Activated CD4-positive, alpha-beta memory T cell treated with anti-CD3 and anti-CD28 coated beads for 36 hours (primary cell): ENCODE measurements at regions not wholly inside any gene's neighbourhood (a gene's known extent, or its start where the extent isn't known, plus 50 kb on each side); places are given as distances from the start of the nearest gene placed in this dataset.

ENCODE experiments used
- CTCF ChIA-PET: fragments of 350-600 bp; sonication (Branson Sonifier 250); formaldehyde crosslinking; loops from one replicate; lab custom pipeline; 2021; ENCODE audit warnings: antibody characterized with exemption, inconsistent platforms; lab: Charles Lee
- POLR2A ChIA-PET: fragments of 350-600 bp; sonication (Branson Sonifier 250); formaldehyde crosslinking; loops from one replicate; lab custom pipeline; 2021; ENCODE audit warnings: antibody characterized with exemption; lab: Charles Lee
- DNase-seq: peaks from one replicate; pipeline ENCODE4 v3.0.0-alpha.2; 2020
- H3K27ac Mint-ChIP-seq: one replicate; pipeline ENCODE4 v1.8.0; 2021; ENCODE audit warnings: mixed read lengths
- H3K27me3 Mint-ChIP-seq: one replicate; pipeline ENCODE4 v1.8.0; 2021; ENCODE audit warnings: mixed read lengths
- H3K36me3 Mint-ChIP-seq: one replicate; pipeline ENCODE4 v1.8.0; 2021; ENCODE audit warnings: mixed read lengths
- H3K4me1 Mint-ChIP-seq: one replicate; pipeline ENCODE4 v1.8.0; 2021; ENCODE audit warnings: low read depth, mixed read lengths
- H3K4me3 Mint-ChIP-seq: one replicate; pipeline ENCODE4 v1.8.0; 2021; ENCODE audit warnings: mild to moderate bottlenecking, mixed read lengths
- H3K9me3 Mint-ChIP-seq: one replicate; pipeline ENCODE4 v1.8.0; 2021; ENCODE audit warnings: mixed read lengths
- intact Hi-C: fragments of 100-400 bp; cut with micrococcal nuclease; formaldehyde crosslinking; loops from one replicate; pipeline ENCODE4 v1.15.1; 2023

GRCh38 chr2:118529908-118530599 lies 317.4 kb downstream of the EN1 start:
- POLR2A ChIA-PET: no interaction called here
- H3K27me3 Mint-ChIP-seq: peaks cover 7% of the 10 kb centered on the region
- no peak overlapping the region for H3K4me3 Mint-ChIP-seq
- no peak for DNase-seq
- H3K9me3 Mint-ChIP-seq: no peaks in the 10 kb centered on the region
- CTCF ChIA-PET: no interaction called here
- H3K27ac Mint-ChIP-seq: no peak overlapping the region
- no peaks in the 10 kb centered on the region for H3K36me3 Mint-ChIP-seq
- intact Hi-C loops: no loop called here
- no peaks in the 10 kb centered on the region for H3K4me1 Mint-ChIP-seq

GRCh38 chr2:118527571-118527970 lies 319.9 kb downstream of the EN1 start:
- CTCF ChIA-PET: no interaction called here
- POLR2A ChIA-PET: no interaction called here
- H3K27me3 Mint-ChIP-seq: peaks cover 7% of the 10 kb centered on the region
- no peak for DNase-seq
- H3K4me3 Mint-ChIP-seq: no peak overlapping the region
- intact Hi-C loops: no loop called here
- no peaks in the 10 kb centered on the region for H3K9me3 Mint-ChIP-seq
- H3K27ac Mint-ChIP-seq: no peak overlapping the region
- H3K4me1 Mint-ChIP-seq: no peaks in the 10 kb centered on the region
- no peaks in the 10 kb centered on the region for H3K36me3 Mint-ChIP-seq

- POLR2A ChIA-PET: no interaction called here
- CTCF ChIA-PET: no interaction called here
Measured at GRCh38 chr2:118525346-118525745, 322.1 kb downstream of the EN1 start.

GRCh38 chr2:118524911-118525310 lies 322.5 kb downstream of the EN1 start:
- H3K4me1 Mint-ChIP-seq: no peaks in the 10 kb centered on the region
- H3K4me3 Mint-ChIP-seq: no peak overlapping the region
- intact Hi-C loops: no loop called here
- DNase-seq: no peak
- no peak overlapping the region for H3K27ac Mint-ChIP-seq
- CTCF ChIA-PET: no interaction called here
- H3K36me3 Mint-ChIP-seq: no peaks in the 10 kb centered on the region
- POLR2A ChIA-PET: no interaction called here
- H3K9me3 Mint-ChIP-seq: peaks cover 11% of the 10 kb centered on the region
- peaks cover 6% of the 10 kb centered on the region for H3K27me3 Mint-ChIP-seq

More at GRCh38 chr2:118525346-118525745, 322.1 kb downstream of the EN1 start:
- no peaks in the 10 kb centered on the region for H3K4me1 Mint-ChIP-seq
- intact Hi-C loops: no loop called here
- H3K4me3 Mint-ChIP-seq: no peak overlapping the region
- peaks cover 11% of the 10 kb centered on the region for H3K9me3 Mint-ChIP-seq
- H3K27me3 Mint-ChIP-seq: peaks cover 7% of the 10 kb centered on the region
- no peaks in the 10 kb centered on the region for H3K36me3 Mint-ChIP-seq
- DNase-seq: no peak
- no peak overlapping the region for H3K27ac Mint-ChIP-seq

- peaks cover 4% of the 10 kb centered on the region for H3K27me3 Mint-ChIP-seq
- ChIA-PET POLR2A (no interaction called here), CTCF (no interaction called here)
- no peaks in the 10 kb centered on the region for H3K4me1 Mint-ChIP-seq
- no peaks in the 10 kb centered on the region for H3K36me3 Mint-ChIP-seq
- peaks cover 12% of the 10 kb centered on the region for H3K9me3 Mint-ChIP-seq
- intact Hi-C loops: no loop called here
- no peak overlapping the region for H3K27ac Mint-ChIP-seq
- no peak overlapping the region for H3K4me3 Mint-ChIP-seq
- no peak for DNase-seq
Measured at GRCh38 chr2:118523761-118524160, 323.7 kb downstream of the EN1 start.

GRCh38 chr2:118521960-118522359 lies 325.5 kb downstream of the EN1 start:
- no peak for DNase-seq
- no peaks in the 10 kb centered on the region for H3K4me1 Mint-ChIP-seq
- no peak overlapping the region for H3K27ac Mint-ChIP-seq
- CTCF ChIA-PET: no interaction called here
- no peaks in the 10 kb centered on the region for H3K36me3 Mint-ChIP-seq
- peaks cover 14% of the 10 kb centered on the region for H3K9me3 Mint-ChIP-seq
- intact Hi-C loops: no loop called here
- peaks cover 3% of the 10 kb centered on the region for H3K27me3 Mint-ChIP-seq
- POLR2A ChIA-PET: no interaction called here
- no peak overlapping the region for H3K4me3 Mint-ChIP-seq

- no peak for DNase-seq
- H3K36me3 Mint-ChIP-seq: no peaks in the 10 kb centered on the region
- ChIA-PET POLR2A (no interaction called here), CTCF (no interaction called here)
- intact Hi-C loops: no loop called here
- H3K27ac Mint-ChIP-seq: no peak overlapping the region
- no peak overlapping the region for H3K4me3 Mint-ChIP-seq
- H3K9me3 Mint-ChIP-seq: peaks cover 14% of the 10 kb centered on the region
- no peaks in the 10 kb centered on the region for H3K4me1 Mint-ChIP-seq
- H3K27me3 Mint-ChIP-seq: peaks cover 3% of the 10 kb centered on the region
Measured at GRCh38 chr2:118521272-118521671, 326.2 kb downstream of the EN1 start.

- no peak for DNase-seq
- no peak overlapping the region for H3K27ac Mint-ChIP-seq
- intact Hi-C loops: no loop called here
- H3K27me3 Mint-ChIP-seq: no peaks in the 10 kb centered on the region
- no peak overlapping the region for H3K4me3 Mint-ChIP-seq
- no peaks in the 10 kb centered on the region for H3K36me3 Mint-ChIP-seq
- no peaks in the 10 kb centered on the region for H3K4me1 Mint-ChIP-seq
- ChIA-PET CTCF (no interaction called here), POLR2A (no interaction called here)
- H3K9me3 Mint-ChIP-seq: peaks cover 14% of the 10 kb centered on the region
Measured at GRCh38 chr2:118520246-118520645, 327.2 kb downstream of the EN1 start.

GRCh38 chr2:118519511-118519910 lies 327.9 kb downstream of the EN1 start:
- H3K4me3 Mint-ChIP-seq: no peak overlapping the region
- H3K36me3 Mint-ChIP-seq: no peaks in the 10 kb centered on the region
- H3K27ac Mint-ChIP-seq: no peak overlapping the region
- H3K9me3 Mint-ChIP-seq: peaks cover 17% of the 10 kb centered on the region
- intact Hi-C loops: no loop called here
- ChIA-PET POLR2A (no interaction called here), CTCF (no interaction called here)
- DNase-seq: no peak
- no peaks in the 10 kb centered on the region for H3K27me3 Mint-ChIP-seq
- H3K4me1 Mint-ChIP-seq: no peaks in the 10 kb centered on the region

- no peak overlapping the region for H3K4me3 Mint-ChIP-seq
- ChIA-PET CTCF (no interaction called here), POLR2A (no interaction called here)
- H3K4me1 Mint-ChIP-seq: no peaks in the 10 kb centered on the region
- H3K27me3 Mint-ChIP-seq: peaks cover 5% of the 10 kb centered on the region
- H3K36me3 Mint-ChIP-seq: no peaks in the 10 kb centered on the region
- peaks cover 6% of the 10 kb centered on the region for H3K9me3 Mint-ChIP-seq
- intact Hi-C loops: no loop called here
- no peak overlapping the region for H3K27ac Mint-ChIP-seq
- DNase-seq: no peak
Measured at GRCh38 chr2:118510807-118511206, 336.6 kb downstream of the EN1 start.

GRCh38 chr2:118509319-118510004 lies 338.0 kb downstream of the EN1 start:
- peaks cover 3% of the 10 kb centered on the region for H3K9me3 Mint-ChIP-seq
- ChIA-PET CTCF (no interaction called here), POLR2A (no interaction called here)
- intact Hi-C loops: no loop called here
- H3K27me3 Mint-ChIP-seq: peaks cover 5% of the 10 kb centered on the region
- no peaks in the 10 kb centered on the region for H3K4me1 Mint-ChIP-seq
- H3K4me3 Mint-ChIP-seq: no peak overlapping the region
- H3K27ac Mint-ChIP-seq: no peak overlapping the region
- no peak for DNase-seq
- H3K36me3 Mint-ChIP-seq: no peaks in the 10 kb centered on the region

- Mint-ChIP-seq H3K36me3 (no peaks in the 10 kb centered on the region), H3K4me3 (no peak overlapping the region), H3K27ac (no peak overlapping the region), H3K9me3 (no peaks in the 10 kb centered on the region), H3K4me1 (no peaks in the 10 kb centered on the region), H3K27me3 (peaks cover 5% of the 10 kb centered on the region)
- DNase-seq: no peak
- POLR2A ChIA-PET: no interaction called here
- intact Hi-C loops: no loop called here
- CTCF ChIA-PET: no interaction called here
Measured at GRCh38 chr2:118508282-118508681, 339.2 kb downstream of the EN1 start.

- DNase-seq: no peak
- POLR2A ChIA-PET: no interaction called here
- no peaks in the 10 kb centered on the region for H3K9me3 Mint-ChIP-seq
- CTCF ChIA-PET: no interaction called here
- H3K36me3 Mint-ChIP-seq: no peaks in the 10 kb centered on the region
- intact Hi-C loops: no loop called here
- peaks cover 2% of the 10 kb centered on the region for H3K27me3 Mint-ChIP-seq
- H3K27ac Mint-ChIP-seq: no peak overlapping the region
- H3K4me1 Mint-ChIP-seq: no peaks in the 10 kb centered on the region
- no peak overlapping the region for H3K4me3 Mint-ChIP-seq
Measured at GRCh38 chr2:118505436-118505835, 342.0 kb downstream of the EN1 start.
